LNCaP clone FGC (cell line): ENCODE measurements at regions not wholly inside any gene's neighbourhood (a gene's known extent, or its start where the extent isn't known, plus 50 kb on each side); places are given as distances from the start of the nearest gene placed in this dataset.

Source experiments
- DNase-seq: peaks from one replicate; pipeline ENCODE4 v3.0.0-alpha.2; 2011; ENCODE audit warnings: low read depth
- H3K4me3 ChIP-seq: 2 replicates; pipeline ENCODE4 v1.5.1; 2011; ENCODE audit warnings: mild to moderate bottlenecking, low read depth, low read length, control low read depth
- TF ChIP-seq, protein P1 (sequence below): IDR thresholded peaks from 2 replicates; pipeline ENCODE4 v1.5.1; 2012; ENCODE audit warnings: mild to moderate bottlenecking; ENCODE audit not compliant: control insufficient read depth, insufficient read depth; ENCODE audit errors: extremely low read depth

DNA sequence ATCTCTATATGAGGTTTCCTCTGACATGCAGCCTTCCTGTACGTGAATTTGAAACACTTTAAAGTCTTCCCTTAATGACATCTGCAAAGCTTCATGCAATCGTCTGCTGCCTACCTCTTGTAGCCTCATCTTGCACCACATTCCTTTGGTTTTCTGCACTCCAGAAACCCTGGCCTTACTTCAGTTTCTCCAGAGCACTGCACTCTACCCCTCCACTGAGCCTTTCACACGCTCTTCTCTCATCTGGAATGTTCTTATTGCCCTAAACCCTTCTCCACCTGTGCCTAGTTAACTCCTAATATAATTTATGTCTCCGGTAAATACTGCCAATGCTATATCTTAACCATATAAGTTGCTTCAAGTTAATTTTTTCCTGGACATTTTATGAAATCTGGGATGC is 168.8 kb upstream of the SLC27A6 start:
- no peak for DNase-seq
- no peak overlapping the region for H3K4me3 ChIP-seq
- TF ChIP-seq, protein P1, sequence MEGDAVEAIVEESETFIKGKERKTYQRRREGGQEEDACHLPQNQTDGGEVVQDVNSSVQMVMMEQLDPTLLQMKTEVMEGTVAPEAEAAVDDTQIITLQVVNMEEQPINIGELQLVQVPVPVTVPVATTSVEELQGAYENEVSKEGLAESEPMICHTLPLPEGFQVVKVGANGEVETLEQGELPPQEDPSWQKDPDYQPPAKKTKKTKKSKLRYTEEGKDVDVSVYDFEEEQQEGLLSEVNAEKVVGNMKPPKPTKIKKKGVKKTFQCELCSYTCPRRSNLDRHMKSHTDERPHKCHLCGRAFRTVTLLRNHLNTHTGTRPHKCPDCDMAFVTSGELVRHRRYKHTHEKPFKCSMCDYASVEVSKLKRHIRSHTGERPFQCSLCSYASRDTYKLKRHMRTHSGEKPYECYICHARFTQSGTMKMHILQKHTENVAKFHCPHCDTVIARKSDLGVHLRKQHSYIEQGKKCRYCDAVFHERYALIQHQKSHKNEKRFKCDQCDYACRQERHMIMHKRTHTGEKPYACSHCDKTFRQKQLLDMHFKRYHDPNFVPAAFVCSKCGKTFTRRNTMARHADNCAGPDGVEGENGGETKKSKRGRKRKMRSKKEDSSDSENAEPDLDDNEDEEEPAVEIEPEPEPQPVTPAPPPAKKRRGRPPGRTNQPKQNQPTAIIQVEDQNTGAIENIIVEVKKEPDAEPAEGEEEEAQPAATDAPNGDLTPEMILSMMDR, result no peak

DNA sequence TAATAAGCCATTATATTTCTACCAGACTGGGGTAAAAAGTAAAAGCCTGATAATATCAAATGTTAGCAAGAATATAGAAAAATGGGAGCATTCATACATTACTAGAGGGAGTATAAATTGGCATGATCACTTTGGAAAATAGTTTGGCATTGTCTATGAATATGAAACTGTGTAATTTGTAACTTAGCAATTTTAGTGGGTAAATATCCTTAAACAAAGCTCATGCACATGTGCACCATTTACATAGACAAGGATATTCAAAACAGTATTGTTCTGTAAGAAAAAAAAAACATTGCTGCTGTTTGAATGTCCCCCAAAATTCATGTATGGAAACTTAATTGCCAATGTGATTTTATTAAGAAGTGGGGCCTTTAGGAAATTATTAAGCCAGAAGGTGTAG is 166.4 kb upstream of the SLC27A6 start:
- no peak overlapping the region for H3K4me3 ChIP-seq
- TF ChIP-seq, protein P1, result no peak
- no peak for DNase-seq

DNA sequence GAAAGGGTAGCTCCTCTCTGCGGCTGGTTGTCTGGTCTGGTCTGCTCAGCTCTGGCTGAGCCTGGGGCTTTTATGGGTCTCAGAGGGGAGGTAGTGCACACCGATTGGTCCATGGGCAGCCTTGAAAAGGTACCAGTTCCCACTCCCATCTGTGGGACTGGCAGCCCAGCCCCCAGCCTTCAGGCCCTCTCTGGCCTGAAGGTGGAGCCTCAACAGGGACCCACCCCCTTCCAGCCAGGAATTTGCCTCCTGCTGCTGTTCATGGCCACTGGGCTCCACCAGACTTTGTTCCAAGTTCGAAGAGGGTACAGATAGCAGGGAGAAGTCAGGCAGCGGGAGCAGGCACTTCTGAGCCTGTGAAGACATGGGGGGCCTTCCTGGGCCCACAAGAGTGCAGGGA is 165.3 kb upstream of the SLC27A6 start:
- no peak overlapping the region for H3K4me3 ChIP-seq
- TF ChIP-seq, protein P1, result no peak
- DNase-seq, result no peak

DNA sequence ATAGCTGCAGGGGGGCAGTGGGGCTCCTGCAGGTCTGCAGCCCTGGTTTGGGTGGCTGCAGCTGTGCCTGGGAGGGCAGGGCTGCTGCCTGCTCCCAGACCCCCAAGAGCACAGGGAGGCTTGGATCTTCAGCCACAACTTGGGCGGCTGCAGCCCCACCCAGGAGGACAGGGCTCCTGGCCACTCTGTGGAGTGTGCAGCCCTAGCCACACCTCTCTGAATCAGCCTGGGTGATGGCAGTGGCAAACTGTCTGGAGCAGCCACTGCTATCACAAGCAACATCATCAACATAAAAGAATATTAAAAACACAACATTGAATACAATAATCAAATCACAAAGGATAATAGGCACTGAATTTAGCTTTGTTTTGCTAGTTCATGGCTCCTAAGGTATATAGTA is 164.9 kb upstream of the SLC27A6 start:
- H3K4me3 ChIP-seq, result no peak overlapping the region

DNA sequence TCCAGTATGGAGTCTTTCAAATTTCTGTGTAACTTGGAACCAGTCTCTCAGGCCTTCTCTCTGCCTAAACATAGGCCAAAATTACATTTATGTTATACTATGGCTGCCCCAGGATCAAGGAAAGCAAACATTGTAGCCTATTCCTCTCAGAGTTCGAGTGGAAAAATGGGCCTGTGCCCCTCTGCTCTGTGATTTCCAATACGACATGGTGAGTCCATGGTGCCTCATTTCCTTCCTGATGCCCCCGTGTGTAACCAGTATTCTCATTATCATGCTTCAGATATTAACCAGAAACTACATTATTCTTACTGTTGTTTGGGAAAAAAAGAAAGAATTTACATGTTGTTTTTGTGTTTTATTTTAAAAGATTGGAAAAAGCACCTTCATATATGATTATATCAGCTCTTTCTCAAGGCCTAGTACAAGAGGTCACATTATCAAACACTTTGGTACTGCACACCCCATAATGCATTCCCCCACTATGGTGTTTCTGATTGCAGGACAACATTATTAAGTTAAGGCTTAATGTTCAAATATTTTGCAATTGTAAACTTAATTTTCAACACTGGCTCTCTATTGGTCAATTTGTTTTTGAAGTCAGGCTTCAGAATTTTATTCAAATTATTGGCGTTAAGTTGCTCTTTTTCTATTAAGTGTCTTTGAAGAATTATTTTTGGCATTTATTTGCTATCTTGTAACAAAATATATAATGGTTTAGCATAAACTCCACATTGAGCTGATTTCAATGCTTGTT is 151.8 kb upstream of the SLC27A6 start:
- TF ChIP-seq, protein P1, result no peak
- no peak for DNase-seq

More for the DNA sequence above, 164.9 kb upstream of the SLC27A6 start:
- no peak for DNase-seq
- TF ChIP-seq, protein P1, result no peak

DNA sequence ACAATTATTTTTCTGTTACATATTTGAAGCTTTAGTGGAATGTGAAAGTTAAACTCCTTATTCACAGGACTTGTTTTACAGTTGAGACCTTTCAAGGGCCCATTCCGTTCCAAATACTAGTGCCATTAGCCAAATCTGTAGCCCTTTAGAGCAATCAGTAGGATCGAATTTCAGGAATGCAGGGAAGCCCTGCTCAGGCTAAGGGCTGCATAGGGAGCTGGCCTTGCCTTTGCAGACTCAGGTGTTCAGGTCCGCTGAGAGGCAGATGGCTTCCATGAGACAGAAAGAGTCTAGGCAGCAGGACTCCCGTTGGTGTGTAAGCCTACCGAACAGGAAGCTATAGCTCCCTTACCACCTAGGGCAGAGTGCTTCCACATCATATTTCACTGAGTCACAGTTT is 150.1 kb upstream of the SLC27A6 start:
- no peak for DNase-seq
- H3K4me3 ChIP-seq, result no peak overlapping the region
- TF ChIP-seq, protein P1, result no peak

More for the DNA sequence above, 151.8 kb upstream of the SLC27A6 start:
- H3K4me3 ChIP-seq, result no peak overlapping the region

DNA sequence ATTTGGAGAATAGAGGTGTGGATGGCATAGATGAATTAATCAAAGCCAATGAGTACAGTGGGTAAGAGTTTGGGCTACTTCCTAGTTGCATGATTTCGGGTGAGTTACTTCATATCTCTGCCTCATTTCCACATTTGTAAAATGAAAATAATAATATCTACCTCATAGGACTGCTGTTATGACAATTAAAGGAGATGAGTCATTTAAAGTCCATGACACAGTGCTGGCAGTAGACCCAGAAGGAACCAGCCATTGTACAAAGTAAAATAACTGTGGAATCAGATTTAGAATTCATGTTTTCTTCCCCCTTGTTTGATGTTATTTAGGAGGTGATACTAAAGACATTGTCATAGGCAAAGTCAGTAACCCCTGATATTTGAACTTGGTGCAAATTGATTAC is 139.5 kb upstream of the SLC27A6 start:
- TF ChIP-seq, protein P1, result no peak
- no peak for DNase-seq
- no peak overlapping the region for H3K4me3 ChIP-seq
